BJ (cell line): ENCODE measurements at regions not wholly inside any gene's neighbourhood (a gene's known extent, or its start where the extent isn't known, plus 50 kb on each side); places are given as distances from the start of the nearest gene placed in this dataset.

ENCODE experiments used
- CTCF ChIA-PET: fragments of 350-600 bp; formaldehyde crosslinking; extraction: SDS; loops from one replicate; lab custom pipeline; 2021; ENCODE audit warnings: antibody characterized with exemption, inconsistent platforms; lab: Yijun Ruan, JAX
- POLR2A ChIA-PET: fragments of 300-600 bp; sonication (Branson Sonifier 250); formaldehyde crosslinking; extraction: SDS; loops from one replicate; lab custom pipeline; 2021; ENCODE audit warnings: antibody characterized with exemption; lab: Charles Lee
- DNase-seq: peaks from one replicate; pipeline ENCODE4 v3.0.0-alpha.2; 2011; ENCODE audit warnings: low read depth
- H3K27me3 ChIP-seq: 2 replicates; pipeline ENCODE4 v1.6.0; 2011; ENCODE audit warnings: low read length; ENCODE audit not compliant: control insufficient read depth, insufficient read depth
- H3K36me3 ChIP-seq: 2 replicates; pipeline ENCODE4 v1.5.1; 2011; ENCODE audit warnings: low read length; ENCODE audit not compliant: control insufficient read depth, insufficient read depth
- H3K4me3 ChIP-seq: 2 replicates; pipeline ENCODE4 v1.5.1; 2011; ENCODE audit warnings: low read depth, mild to moderate bottlenecking, control low read depth, low read length
- TF ChIP-seq, protein P1 (sequence below): IDR thresholded peaks from 2 replicates; pipeline ENCODE4 v1.5.1; 2011; ENCODE audit warnings: low read depth, mild to moderate bottlenecking, control low read depth, inconsistent platforms, low read length, moderate library complexity; ENCODE audit not compliant: insufficient read depth

DNA sequence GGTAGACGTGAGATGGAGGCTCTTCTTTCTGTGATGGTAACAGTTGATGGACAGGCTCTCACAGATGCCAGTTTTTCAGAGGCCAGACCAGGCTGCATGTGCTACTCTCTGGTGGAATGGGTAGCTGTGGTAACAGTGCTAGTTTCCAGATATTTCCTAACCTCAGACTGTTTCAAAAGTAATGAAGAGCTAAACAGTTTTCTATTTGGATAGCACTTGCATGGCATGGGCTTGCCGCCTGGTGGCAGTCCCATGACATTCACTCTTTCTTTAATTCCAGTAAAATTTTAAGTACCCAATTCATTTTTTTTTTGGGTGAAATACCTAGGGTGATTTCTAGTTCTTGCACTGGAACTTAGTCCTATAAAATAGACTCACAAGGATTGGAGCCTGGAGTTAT, 220.2 kb upstream of the MAD2L1 start:
- Histone ChIP-seq H3K27me3 (no peaks in the 10 kb centered on the region), H3K36me3 (no peaks in the 10 kb centered on the region), H3K4me3 (no peak overlapping the region)
- TF ChIP-seq, protein P1, sequence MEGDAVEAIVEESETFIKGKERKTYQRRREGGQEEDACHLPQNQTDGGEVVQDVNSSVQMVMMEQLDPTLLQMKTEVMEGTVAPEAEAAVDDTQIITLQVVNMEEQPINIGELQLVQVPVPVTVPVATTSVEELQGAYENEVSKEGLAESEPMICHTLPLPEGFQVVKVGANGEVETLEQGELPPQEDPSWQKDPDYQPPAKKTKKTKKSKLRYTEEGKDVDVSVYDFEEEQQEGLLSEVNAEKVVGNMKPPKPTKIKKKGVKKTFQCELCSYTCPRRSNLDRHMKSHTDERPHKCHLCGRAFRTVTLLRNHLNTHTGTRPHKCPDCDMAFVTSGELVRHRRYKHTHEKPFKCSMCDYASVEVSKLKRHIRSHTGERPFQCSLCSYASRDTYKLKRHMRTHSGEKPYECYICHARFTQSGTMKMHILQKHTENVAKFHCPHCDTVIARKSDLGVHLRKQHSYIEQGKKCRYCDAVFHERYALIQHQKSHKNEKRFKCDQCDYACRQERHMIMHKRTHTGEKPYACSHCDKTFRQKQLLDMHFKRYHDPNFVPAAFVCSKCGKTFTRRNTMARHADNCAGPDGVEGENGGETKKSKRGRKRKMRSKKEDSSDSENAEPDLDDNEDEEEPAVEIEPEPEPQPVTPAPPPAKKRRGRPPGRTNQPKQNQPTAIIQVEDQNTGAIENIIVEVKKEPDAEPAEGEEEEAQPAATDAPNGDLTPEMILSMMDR, result no peak
- ChIA-PET POLR2A (no interaction called here), CTCF (no interaction called here)
- DNase-seq, result no peak

DNA sequence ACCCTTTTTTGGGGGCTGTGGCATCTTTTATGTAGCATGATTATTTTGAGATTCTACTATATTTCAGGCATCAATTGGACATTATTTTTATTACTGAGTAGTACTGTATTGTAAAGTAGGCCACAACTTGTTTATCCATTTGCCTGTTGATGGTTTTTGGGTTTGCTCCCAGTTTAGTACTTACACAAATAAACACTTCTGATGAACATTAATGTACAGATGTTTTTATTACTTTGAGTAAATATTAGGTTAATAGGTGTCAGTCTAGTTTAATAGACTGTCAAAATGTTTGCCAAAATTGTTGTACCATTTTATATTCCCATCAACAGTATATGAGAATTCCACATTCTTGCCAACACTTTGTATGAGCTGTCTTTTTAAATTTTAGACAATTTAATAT, 214.9 kb upstream of the MAD2L1 start:
- CTCF ChIA-PET, result no interaction called here
- POLR2A ChIA-PET, result no interaction called here
- Histone ChIP-seq H3K36me3 (no peaks in the 10 kb centered on the region), H3K27me3 (no peaks in the 10 kb centered on the region), H3K4me3 (no peak overlapping the region)
- no peak for DNase-seq
- TF ChIP-seq, protein P1, result no peak

DNA sequence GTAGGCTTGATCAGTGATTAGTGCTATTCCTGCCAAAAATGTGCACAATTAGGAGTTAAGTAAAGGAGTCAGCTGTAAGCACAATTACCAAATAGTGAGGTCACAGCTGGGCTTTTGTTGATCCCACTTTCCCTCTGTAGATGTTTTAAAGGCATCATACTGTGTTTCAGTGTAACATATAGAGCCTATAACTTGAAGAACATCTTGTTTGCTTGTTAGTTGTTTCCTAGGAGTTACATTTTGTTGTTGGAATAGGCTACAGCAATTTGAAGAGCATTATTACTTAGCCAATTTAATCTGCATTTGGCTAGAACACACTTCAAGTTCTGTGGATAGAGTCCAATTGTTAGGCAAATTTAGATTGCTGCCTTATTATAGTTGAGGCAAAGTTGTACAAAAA, 210.7 kb upstream of the MAD2L1 start:
- Histone ChIP-seq H3K4me3 (no peak overlapping the region), H3K36me3 (no peaks in the 10 kb centered on the region), H3K27me3 (no peaks in the 10 kb centered on the region)
- TF ChIP-seq, protein P1, result no peak
- ChIA-PET CTCF (interaction anchor here (1.0 kb wide), 1 partner anchor 11 kb away, joined by 3 read pairs; no protein-coding TSS in a partner anchor), POLR2A (no interaction called here)
- no peak for DNase-seq

DNA sequence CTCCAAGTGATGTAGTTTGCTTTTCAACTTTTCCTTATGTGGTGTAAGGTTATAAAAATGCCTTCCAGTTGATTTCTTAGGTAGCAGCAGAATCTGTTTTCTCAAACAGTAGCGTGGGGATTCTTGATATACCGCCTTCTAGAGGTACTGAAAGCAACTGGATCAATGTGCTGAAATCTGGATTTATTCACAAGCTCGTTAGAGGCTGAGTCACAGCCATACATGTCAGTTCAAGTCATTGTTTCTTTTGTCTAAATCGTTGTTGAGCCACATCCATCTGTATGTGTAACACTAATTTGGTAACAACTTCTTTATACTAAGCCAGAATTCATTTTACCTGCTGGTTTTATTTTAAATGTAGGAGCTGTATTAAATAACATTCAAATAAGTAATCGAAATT, 200.0 kb upstream of the MAD2L1 start:
- Histone ChIP-seq H3K4me3 (no peak overlapping the region), H3K36me3 (no peaks in the 10 kb centered on the region), H3K27me3 (no peaks in the 10 kb centered on the region)
- TF ChIP-seq, protein P1, result no peak
- CTCF ChIA-PET, result no interaction called here
- POLR2A ChIA-PET, result no interaction called here
- DNase-seq, result no peak

DNA sequence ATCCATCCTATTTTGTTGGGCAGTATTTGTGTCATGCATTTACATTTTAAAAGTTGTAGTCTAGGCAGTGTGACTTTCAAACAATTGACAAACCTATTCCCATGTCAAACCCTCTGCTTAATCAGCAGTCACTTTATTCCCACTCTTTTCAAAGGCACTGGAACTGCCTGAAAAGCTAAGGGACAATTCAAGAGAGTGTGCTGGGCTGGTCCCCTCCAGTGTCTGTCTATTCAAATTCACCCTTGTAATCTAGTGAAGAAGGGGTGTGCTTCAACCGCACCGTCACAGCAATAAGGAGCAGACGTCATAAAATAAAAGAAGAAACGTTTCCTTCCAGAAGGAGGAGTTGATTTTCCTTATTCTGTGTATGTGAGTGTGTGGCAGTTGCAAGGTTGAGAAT, 197.0 kb upstream of the MAD2L1 start:
- no peak overlapping the region for H3K4me3 ChIP-seq
- no peak for DNase-seq
- TF ChIP-seq, protein P1, result no peak
- no peaks in the 10 kb centered on the region for H3K27me3 ChIP-seq
- H3K36me3 ChIP-seq, result no peaks in the 10 kb centered on the region
- ChIA-PET POLR2A (no interaction called here), CTCF (no interaction called here)
